NT2/D1 (cell line): ENCODE measurements at regions not wholly inside any gene's neighbourhood (a gene's known extent, or its start where the extent isn't known, plus 50 kb on each side); places are given as distances from the start of the nearest gene placed in this dataset.

Experiments used
- SUZ12 ChIP-seq: IDR thresholded peaks from 2 replicates; pipeline ENCODE4 v1.6.1; 2011; ENCODE audit not compliant: insufficient read length, insufficient read depth; ENCODE audit errors: extremely low read depth
- YY1 ChIP-seq: IDR thresholded peaks from 2 replicates; pipeline ENCODE4 v1.6.1; 2011; ENCODE audit not compliant: insufficient read length, insufficient read depth

DNA sequence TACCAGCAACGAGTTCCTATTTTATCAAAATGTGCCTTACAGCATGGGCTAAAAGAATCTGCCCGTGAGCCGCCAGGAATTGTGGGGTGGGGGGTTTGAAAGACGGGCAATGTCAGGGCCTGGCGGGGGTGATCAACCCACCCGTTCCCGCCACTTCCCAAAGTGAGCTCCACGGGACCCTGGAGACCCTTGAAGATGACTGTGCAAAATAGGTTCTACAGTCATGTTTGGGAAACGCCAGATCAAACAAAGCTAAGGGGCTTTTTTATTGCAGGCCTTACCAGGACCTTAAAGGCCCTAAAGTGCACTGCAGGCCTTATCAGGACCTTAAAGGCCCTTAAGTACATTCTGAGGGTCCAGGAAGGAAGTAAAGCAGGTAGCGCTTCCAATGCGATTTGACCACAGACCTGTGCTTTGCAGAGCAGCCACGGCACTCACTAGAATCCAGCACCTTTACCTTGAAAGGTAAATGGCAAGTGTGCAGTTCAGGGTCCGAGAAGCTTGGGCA lies 404.1 kb downstream of the SHANK2 start:
- no peak for TF ChIP-seq YY1
- TF ChIP-seq SUZ12 = no peak
